ENCODE measurements at regions not wholly inside any gene's neighbourhood (a gene's known extent, or its start where the extent isn't known, plus 50 kb on each side); places are given as distances from the start of the nearest gene placed in this dataset.

DNA sequence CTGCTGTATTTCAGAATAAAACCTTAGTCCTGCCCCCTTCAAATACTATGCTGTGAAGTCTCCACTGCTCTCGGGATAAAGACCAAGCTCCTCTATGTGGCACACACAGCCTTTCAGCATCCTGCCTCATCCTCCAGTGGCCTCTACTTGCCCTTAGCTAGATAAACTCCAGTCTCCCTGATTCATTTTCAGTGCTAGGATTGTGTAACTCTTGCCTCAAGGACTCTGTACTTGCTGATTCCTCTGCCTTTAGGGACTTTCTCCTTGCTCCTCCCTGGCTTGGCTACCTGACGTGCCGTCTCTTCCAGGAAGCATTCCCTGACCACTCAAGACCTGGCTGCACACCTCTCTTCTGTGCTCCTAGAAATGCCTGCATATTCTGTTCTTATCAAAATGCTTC is 416.7 kb downstream of the MTX2 start (continued):
- TF ChIP-seq ELK1 (IDR thresholded peaks at IDR 0.05; ENCODE audit: low read depth, low read length) (no peak), EP300 (IDR thresholded peaks at IDR 0.05) (no peak), HEYL (CRISPR knock-in tag; IDR thresholded peaks at IDR 0.05) (no peak), CHD2 (IDR thresholded peaks at IDR 0.05; ENCODE audit: low read length, partially characterized antibody) (no peak)

DNA sequence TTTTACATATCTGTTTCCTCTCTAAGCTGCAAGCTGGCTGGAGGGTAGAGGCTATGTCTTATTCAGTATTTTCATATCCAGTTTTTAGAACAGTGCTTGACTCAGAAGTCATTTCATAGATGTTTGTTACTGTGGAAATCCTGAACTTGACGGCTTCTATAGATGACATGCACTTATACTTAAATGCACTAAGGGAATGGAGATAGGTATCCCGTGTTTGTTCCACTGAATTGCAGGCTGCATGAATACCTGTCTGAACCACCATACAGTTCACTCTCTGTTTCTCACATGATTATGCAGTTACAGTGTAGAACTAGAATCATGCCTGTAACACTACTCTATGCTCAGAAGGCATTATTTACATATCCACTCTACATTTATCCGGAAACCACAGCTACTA is 417.1 kb downstream of the MTX2 start:
- no peak overlapping the region for H3K4me3 ChIP-seq
- FAIRE-seq (no peak), ATAC-seq (no peak), DNase-seq (ENCODE audit: low read depth in 1 of 2, low spot score in 1 of 2) (no peak)
- H3K9me3 ChIP-seq = no peaks in the 10 kb centered on the region
- CTCF ChIA-PET = interaction anchor here (1.6 kb wide), 1 partner anchor 560 kb away, joined by 4 read pairs; no protein-coding TSS in a partner anchor
- 9% methylated on average over 3 of the region's 3 CpGs for WGBS (ENCODE audit: missing lambda C conversion rate)
- H3K27ac ChIP-seq = no peak overlapping the region
- H3K4me1 ChIP-seq = no peaks in the 10 kb centered on the region
- no peak overlapping the region for H3K4me2 ChIP-seq
- TF ChIP-seq ELK1 (IDR thresholded peaks at IDR 0.05; ENCODE audit: low read depth, low read length) (no peak), NR3C1 (IDR thresholded peaks at IDR 0.05) (no peak), SREBF2 (IDR thresholded peaks at IDR 0.05) (no peak), MYC (IDR thresholded peaks at IDR 0.05; ENCODE audit: borderline replicate concordance, low read length) (no peak), RAD21 (conservative IDR thresholded peaks at IDR 0.05 in 1 of 2, IDR thresholded peaks at IDR 0.05 in 1 of 2) (no peak), KDM1A (IDR thresholded peaks at IDR 0.05; ENCODE audit: low read depth) (no peak), BHLHE40 (IDR thresholded peaks at IDR 0.05; ENCODE audit: low read depth, low read length) (no peak), ZNF302 (CRISPR knock-in tag; IDR thresholded peaks at IDR 0.05) (no peak)
- POLR2A ChIA-PET = no interaction called here

DNA sequence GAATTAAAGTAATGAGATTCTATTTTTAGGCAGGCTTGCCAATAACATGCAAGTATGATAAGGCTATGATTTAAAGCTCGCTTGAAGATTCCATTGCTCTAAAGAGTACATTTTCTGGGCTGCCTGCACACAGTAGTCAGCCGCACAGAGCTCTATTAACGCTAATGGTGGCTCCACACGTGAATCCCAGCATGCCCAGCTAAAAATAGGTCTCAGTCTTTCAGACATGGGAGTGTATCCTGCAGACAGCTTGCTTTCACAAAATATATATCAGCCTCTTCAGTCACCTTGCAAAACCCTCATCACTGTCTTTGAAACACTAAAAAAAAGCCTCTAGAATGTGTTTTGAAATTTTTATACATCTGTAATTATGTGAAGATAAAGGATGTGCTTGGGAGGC is 418.1 kb downstream of the MTX2 start:
- no peak overlapping the region for H3K4me2 ChIP-seq
- FAIRE-seq (no peak), DNase-seq (ENCODE audit: low read depth in 1 of 2, low spot score in 1 of 2) (no peak), ATAC-seq (no peak)
- WGBS (ENCODE audit: missing lambda C conversion rate) = 20% methylated on average over 4 of the region's 4 CpGs
- H3K27ac ChIP-seq = no peak overlapping the region
- H3K9me3 ChIP-seq = no peaks in the 10 kb centered on the region
- no peaks in the 10 kb centered on the region for H3K4me1 ChIP-seq
- POLR2A ChIA-PET = no interaction called here
- CTCF ChIA-PET = interaction anchor here (1.6 kb wide), 1 partner anchor 561 kb away, joined by 4 read pairs; no protein-coding TSS in a partner anchor
- no peak for TF ChIP-seq CHD4 (IDR thresholded peaks at IDR 0.05; ENCODE audit: borderline replicate concordance)
- TF ChIP-seq HOXB5 (CRISPR knock-in tag; IDR thresholded peaks at IDR 0.05) = no peak
- TF ChIP-seq EHF (CRISPR knock-in tag; IDR thresholded peaks at IDR 0.05) = no peak
- TF ChIP-seq TFCP2L1 (CRISPR knock-in tag; IDR thresholded peaks at IDR 0.05) = no peak
- TF ChIP-seq, protein P1, sequence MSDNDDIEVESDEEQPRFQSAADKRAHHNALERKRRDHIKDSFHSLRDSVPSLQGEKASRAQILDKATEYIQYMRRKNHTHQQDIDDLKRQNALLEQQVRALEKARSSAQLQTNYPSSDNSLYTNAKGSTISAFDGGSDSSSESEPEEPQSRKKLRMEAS (IDR thresholded peaks at IDR 0.05) = no peak
- TF ChIP-seq PHF8 (IDR thresholded peaks at IDR 0.05; ENCODE audit: borderline replicate concordance, low read depth) = no peak
- TF ChIP-seq GATA3 (IDR thresholded peaks at IDR 0.05; ENCODE audit: borderline replicate concordance) = no peak
- TF ChIP-seq NFE2L2 (conservative IDR thresholded peaks at IDR 0.05; ENCODE audit: low read length) = no peak
- TF ChIP-seq RNF2 (IDR thresholded peaks at IDR 0.05; ENCODE audit: borderline replicate concordance, low read depth) = no peak
- no peak for TF ChIP-seq EHMT2 (IDR thresholded peaks at IDR 0.05; ENCODE audit: low read depth)
- no peak for TF ChIP-seq JUNB (IDR thresholded peaks at IDR 0.05)
- TF ChIP-seq RFX5 (IDR thresholded peaks at IDR 0.05) = no peak
- TF ChIP-seq HEYL (CRISPR knock-in tag; IDR thresholded peaks at IDR 0.05) = no peak
- TF ChIP-seq CBX8 (IDR thresholded peaks at IDR 0.05) = no peak
- TF ChIP-seq POLR2A (IDR thresholded peaks at IDR 0.05; ENCODE audit: low read length) = no peak
- no peak for TF ChIP-seq MAZ (IDR thresholded peaks at IDR 0.05; ENCODE audit: borderline replicate concordance, low read depth, low read length)
- no peak for TF ChIP-seq BHLHE40 (IDR thresholded peaks at IDR 0.05; ENCODE audit: low read depth, low read length)
- no peak overlapping the region for H3K4me3 ChIP-seq

All from A549 (cell line).